ENCODE measurements at regions not wholly inside any gene's neighbourhood (a gene's known extent, or its start where the extent isn't known, plus 50 kb on each side); places are given as distances from the start of the nearest gene placed in this dataset.
"Not testable (repeated sequence)": the region's sequence is repeated elsewhere in the genome, so short reads cannot be mapped to it uniquely, and the experiment has no call there.

GRCh38 chr3:106347350-106347749 is 478.5 kb upstream of the CBLB start:
- no peak for DNase-seq (ENCODE audit: low spot score)

- no peak for DNase-seq (ENCODE audit: low spot score)
Observed at GRCh38 chr3:106348139-106348690, 479.4 kb upstream of the CBLB start.

- no peak for DNase-seq (ENCODE audit: low spot score)
Observed at GRCh38 chr3:106349191-106349881, 480.5 kb upstream of the CBLB start.

GRCh38 chr3:106355873-106356272 is 487.1 kb upstream of the CBLB start:
- DNase-seq (ENCODE audit: low spot score) = no peak

- no peak for DNase-seq (ENCODE audit: low spot score)
Observed at GRCh38 chr3:106359692-106360091, 490.9 kb upstream of the CBLB start.

GRCh38 chr3:106360901-106361300 is 492.1 kb upstream of the CBLB start:
- not testable (repeated sequence) for DNase-seq (ENCODE audit: low spot score)

GRCh38 chr3:106364477-106364876 is 495.7 kb upstream of the CBLB start:
- no peak for DNase-seq (ENCODE audit: low spot score)

- DNase-seq (ENCODE audit: low spot score) = no peak
Observed at GRCh38 chr3:106365061-106365691, 496.4 kb upstream of the CBLB start.

- no peak for DNase-seq (ENCODE audit: low spot score)
Observed at GRCh38 chr3:106366352-106366751, 497.5 kb upstream of the CBLB start.

GRCh38 chr3:106367496-106367895 is 498.7 kb upstream of the CBLB start:
- DNase-seq (ENCODE audit: low spot score) = no peak

- no peak for DNase-seq (ENCODE audit: low spot score)
Observed at GRCh38 chr3:106371221-106371970, 502.6 kb upstream of the CBLB start.

- DNase-seq (ENCODE audit: low spot score) = no peak
Observed at GRCh38 chr3:106371971-106372805, 503.4 kb upstream of the CBLB start.

- DNase-seq (ENCODE audit: low spot score) = no peak
Observed at GRCh38 chr3:106372806-106373190, 504.0 kb upstream of the CBLB start.

- DNase-seq (ENCODE audit: low spot score) = no peak
Observed at GRCh38 chr3:106376016-106376570, 507.3 kb upstream of the CBLB start.

GRCh38 chr3:106379251-106379750 is 510.5 kb upstream of the CBLB start:
- DNase-seq (ENCODE audit: low spot score) = no peak

- no peak for DNase-seq (ENCODE audit: low spot score)
Observed at GRCh38 chr3:106380232-106380631, 511.4 kb upstream of the CBLB start.

GRCh38 chr3:106381286-106381938 is 512.6 kb upstream of the CBLB start:
- no peak for DNase-seq (ENCODE audit: low spot score)

- no peak for DNase-seq (ENCODE audit: low spot score)
Observed at GRCh38 chr3:106381939-106382335, 513.1 kb upstream of the CBLB start.

GRCh38 chr3:106386050-106386449 is 517.2 kb upstream of the CBLB start:
- DNase-seq (ENCODE audit: low spot score) = no peak

GRCh38 chr3:106392915-106393314 is 524.1 kb upstream of the CBLB start:
- DNase-seq (ENCODE audit: low spot score) = no peak

GRCh38 chr3:106397006-106397405 is 528.2 kb upstream of the CBLB start:
- DNase-seq (ENCODE audit: low spot score) = no peak
